ENCODE measurements at regions not wholly inside any gene's neighbourhood (a gene's known extent, or its start where the extent isn't known, plus 50 kb on each side); places are given as distances from the start of the nearest gene placed in this dataset.

DNA sequence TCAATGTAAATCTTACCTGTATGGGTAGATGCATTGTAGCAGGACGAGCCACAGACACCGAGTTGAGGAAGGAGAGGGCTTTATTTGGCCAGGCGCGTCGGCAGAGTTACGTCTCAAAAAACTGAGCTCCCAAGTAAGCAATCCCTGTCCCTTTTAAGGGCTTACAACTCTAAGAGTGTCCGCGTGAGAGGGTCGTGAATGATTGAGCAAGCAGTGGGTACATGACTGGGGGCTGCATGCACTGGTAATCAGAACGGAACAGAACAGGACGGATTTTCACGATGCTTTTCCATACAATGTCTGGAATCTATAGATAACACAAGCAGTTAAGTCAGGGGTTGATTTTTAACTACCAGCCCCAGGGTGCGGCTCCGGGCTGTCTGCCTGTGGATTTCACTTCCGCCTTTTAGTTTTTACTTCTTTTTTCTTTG lies 524.9 kb upstream of the HTR2C start (continued):
- TF ChIP-seq, protein P1, sequence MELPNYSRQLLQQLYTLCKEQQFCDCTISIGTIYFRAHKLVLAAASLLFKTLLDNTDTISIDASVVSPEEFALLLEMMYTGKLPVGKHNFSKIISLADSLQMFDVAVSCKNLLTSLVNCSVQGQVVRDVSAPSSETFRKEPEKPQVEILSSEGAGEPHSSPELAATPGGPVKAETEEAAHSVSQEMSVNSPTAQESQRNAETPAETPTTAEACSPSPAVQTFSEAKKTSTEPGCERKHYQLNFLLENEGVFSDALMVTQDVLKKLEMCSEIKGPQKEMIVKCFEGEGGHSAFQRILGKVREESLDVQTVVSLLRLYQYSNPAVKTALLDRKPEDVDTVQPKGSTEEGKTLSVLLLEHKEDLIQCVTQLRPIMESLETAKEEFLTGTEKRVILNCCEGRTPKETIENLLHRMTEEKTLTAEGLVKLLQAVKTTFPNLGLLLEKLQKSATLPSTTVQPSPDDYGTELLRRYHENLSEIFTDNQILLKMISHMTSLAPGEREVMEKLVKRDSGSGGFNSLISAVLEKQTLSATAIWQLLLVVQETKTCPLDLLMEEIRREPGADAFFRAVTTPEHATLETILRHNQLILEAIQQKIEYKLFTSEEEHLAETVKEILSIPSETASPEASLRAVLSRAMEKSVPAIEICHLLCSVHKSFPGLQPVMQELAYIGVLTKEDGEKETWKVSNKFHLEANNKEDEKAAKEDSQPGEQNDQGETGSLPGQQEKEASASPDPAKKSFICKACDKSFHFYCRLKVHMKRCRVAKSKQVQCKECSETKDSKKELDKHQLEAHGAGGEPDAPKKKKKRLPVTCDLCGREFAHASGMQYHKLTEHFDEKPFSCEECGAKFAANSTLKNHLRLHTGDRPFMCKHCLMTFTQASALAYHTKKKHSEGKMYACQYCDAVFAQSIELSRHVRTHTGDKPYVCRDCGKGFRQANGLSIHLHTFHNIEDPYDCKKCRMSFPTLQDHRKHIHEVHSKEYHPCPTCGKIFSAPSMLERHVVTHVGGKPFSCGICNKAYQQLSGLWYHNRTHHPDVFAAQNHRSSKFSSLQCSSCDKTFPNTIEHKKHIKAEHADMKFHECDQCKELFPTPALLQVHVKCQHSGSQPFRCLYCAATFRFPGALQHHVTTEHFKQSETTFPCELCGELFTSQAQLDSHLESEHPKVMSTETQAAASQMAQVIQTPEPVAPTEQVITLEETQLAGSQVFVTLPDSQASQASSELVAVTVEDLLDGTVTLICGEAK (IDR thresholded peaks at IDR 0.05), result no peak
- TF ChIP-seq, protein P1 (CRISPR knock-in tag; IDR thresholded peaks at IDR 0.05), result no peak
- TF ChIP-seq, protein P2, sequence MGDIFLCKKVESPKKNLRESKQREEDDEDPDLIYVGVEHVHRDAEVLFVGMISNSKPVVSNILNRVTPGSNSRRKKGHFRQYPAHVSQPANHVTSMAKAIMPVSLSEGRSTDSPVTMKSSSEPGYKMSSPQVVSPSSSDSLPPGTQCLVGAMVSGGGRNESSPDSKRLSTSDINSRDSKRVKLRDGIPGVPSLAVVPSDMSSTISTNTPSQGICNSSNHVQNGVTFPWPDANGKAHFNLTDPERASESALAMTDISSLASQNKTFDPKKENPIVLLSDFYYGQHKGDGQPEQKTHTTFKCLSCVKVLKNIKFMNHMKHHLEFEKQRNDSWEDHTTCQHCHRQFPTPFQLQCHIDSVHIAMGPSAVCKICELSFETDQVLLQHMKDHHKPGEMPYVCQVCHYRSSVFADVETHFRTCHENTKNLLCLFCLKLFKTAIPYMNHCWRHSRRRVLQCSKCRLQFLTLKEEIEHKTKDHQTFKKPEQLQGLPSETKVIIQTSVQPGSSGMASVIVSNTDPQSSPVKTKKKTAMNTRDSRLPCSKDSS (IDR thresholded peaks at IDR 0.05; ENCODE audit: low read depth, partially characterized antibody), result no peak
- TF ChIP-seq HMG20B (CRISPR knock-in tag; IDR thresholded peaks at IDR 0.05) (no peak), CCNT2 (IDR thresholded peaks at IDR 0.05; ENCODE audit: borderline replicate concordance, extremely low read depth, insufficient read length, low read depth, low read length) (peak; percentile 86), TBL1XR1 (IDR thresholded peaks at IDR 0.05; ENCODE audit: low read length in 2 of 2) (peak in 1 of 2 experiments; percentile 49; a peak in 1 of 4 replicates), ZNF668 (CRISPR knock-in tag; IDR thresholded peaks at IDR 0.05) (no peak), ESRRA (IDR thresholded peaks at IDR 0.05; ENCODE audit: borderline replicate concordance, low read depth) (no peak; the same call in 1 of the 2 replicates), KAT8 (IDR thresholded peaks at IDR 0.05; ENCODE audit: low read depth) (no peak), CREB1 (IDR thresholded peaks at IDR 0.05) (no peak), CREB1 (CRISPR knock-in tag; IDR thresholded peaks at IDR 0.05) (no peak), ZNF263 (CRISPR knock-in tag; IDR thresholded peaks at IDR 0.05; ENCODE audit: borderline replicate concordance) (no peak)
- TF ChIP-seq, protein P3, sequence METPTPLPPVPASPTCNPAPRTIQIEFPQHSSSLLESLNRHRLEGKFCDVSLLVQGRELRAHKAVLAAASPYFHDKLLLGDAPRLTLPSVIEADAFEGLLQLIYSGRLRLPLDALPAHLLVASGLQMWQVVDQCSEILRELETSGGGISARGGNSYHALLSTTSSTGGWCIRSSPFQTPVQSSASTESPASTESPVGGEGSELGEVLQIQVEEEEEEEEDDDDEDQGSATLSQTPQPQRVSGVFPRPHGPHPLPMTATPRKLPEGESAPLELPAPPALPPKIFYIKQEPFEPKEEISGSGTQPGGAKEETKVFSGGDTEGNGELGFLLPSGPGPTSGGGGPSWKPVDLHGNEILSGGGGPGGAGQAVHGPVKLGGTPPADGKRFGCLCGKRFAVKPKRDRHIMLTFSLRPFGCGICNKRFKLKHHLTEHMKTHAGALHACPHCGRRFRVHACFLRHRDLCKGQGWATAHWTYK (CRISPR knock-in tag; IDR thresholded peaks at IDR 0.05), result no peak
- TF ChIP-seq, protein P4, sequence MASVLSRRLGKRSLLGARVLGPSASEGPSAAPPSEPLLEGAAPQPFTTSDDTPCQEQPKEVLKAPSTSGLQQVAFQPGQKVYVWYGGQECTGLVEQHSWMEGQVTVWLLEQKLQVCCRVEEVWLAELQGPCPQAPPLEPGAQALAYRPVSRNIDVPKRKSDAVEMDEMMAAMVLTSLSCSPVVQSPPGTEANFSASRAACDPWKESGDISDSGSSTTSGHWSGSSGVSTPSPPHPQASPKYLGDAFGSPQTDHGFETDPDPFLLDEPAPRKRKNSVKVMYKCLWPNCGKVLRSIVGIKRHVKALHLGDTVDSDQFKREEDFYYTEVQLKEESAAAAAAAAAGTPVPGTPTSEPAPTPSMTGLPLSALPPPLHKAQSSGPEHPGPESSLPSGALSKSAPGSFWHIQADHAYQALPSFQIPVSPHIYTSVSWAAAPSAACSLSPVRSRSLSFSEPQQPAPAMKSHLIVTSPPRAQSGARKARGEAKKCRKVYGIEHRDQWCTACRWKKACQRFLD (CRISPR knock-in tag; IDR thresholded peaks at IDR 0.05), result peak; percentile 81

Data from K562 (cell line).